T47D (cell line): ENCODE measurements at regions not wholly inside any gene's neighbourhood (a gene's known extent, or its start where the extent isn't known, plus 50 kb on each side); places are given as distances from the start of the nearest gene placed in this dataset.

Experiments used
- DNase-seq, 2 experiments: peaks; one replicate each; pipeline versions ENCODE4 v3.0.0 to v3.0.0-alpha.2; 2011 to 2012; ENCODE audit warnings: low read depth in 1 of 2, low spot score in 1 of 2
- JUND ChIP-seq: IDR thresholded peaks from 2 replicates; pipeline ENCODE4 v1.6.1; 2012; ENCODE audit warnings: low read depth
- in situ Hi-C: cut with HindIII; loops from 2 replicates; pipeline ENCODE4 v1.10.0; 2016; ENCODE audit warnings: low sequenced_read_pairs, low pct_unique_long_range_greater_than_20kb

GRCh38 chr5:25955337-25955736, 1083.0 kb downstream of the CDH9 start:
- no peak for TF ChIP-seq JUND
- no peak for DNase-seq
- in situ Hi-C loops, result no loop called here

GRCh38 chr5:25950681-25951080, 1087.7 kb downstream of the CDH9 start:
- DNase-seq, result no peak
- in situ Hi-C loops, result no loop called here
- no peak for TF ChIP-seq JUND

GRCh38 chr5:25948278-25948677, 1090.1 kb downstream of the CDH9 start:
- no peak for TF ChIP-seq JUND
- in situ Hi-C loops, result no loop called here
- DNase-seq, result no peak

GRCh38 chr5:25944786-25945185, 1093.6 kb downstream of the CDH9 start:
- TF ChIP-seq JUND, result no peak
- DNase-seq, result no peak
- in situ Hi-C loops, result no loop called here

GRCh38 chr5:25909163-25909562, 1129.2 kb downstream of the CDH9 start:
- DNase-seq, result no peak
- in situ Hi-C loops, result no loop called here
- TF ChIP-seq JUND, result no peak

- in situ Hi-C loops, result no loop called here
- DNase-seq, result no peak
- no peak for TF ChIP-seq JUND
Observed at GRCh38 chr5:25905646-25906045, 1132.7 kb downstream of the CDH9 start.

GRCh38 chr5:25892211-25892610, 1146.2 kb downstream of the CDH9 start:
- no peak for DNase-seq
- TF ChIP-seq JUND, result no peak
- in situ Hi-C loops, result no loop called here

- in situ Hi-C loops, result no loop called here
- TF ChIP-seq JUND, result no peak
Observed at GRCh38 chr5:25891691-25892090, 1146.7 kb downstream of the CDH9 start.

GRCh38 chr5:25881318-25882036, 1156.9 kb downstream of the CDH9 start:
- in situ Hi-C loops, result no loop called here
- no peak for DNase-seq
- no peak for TF ChIP-seq JUND

More at GRCh38 chr5:25891691-25892090, 1146.7 kb downstream of the CDH9 start:
- DNase-seq, result no peak

- TF ChIP-seq JUND, result no peak
- in situ Hi-C loops, result no loop called here
- no peak for DNase-seq
Observed at GRCh38 chr5:25863811-25864210, 1174.6 kb downstream of the CDH9 start.

GRCh38 chr5:25862276-25862675, 1176.1 kb downstream of the CDH9 start:
- TF ChIP-seq JUND, result no peak
- peak in 1 of 2 experiments; percentile 13 for DNase-seq
- in situ Hi-C loops, result no loop called here

GRCh38 chr5:25858019-25858418, 1180.4 kb downstream of the CDH9 start:
- peak in 1 of 2 experiments; percentile 49 for DNase-seq
- in situ Hi-C loops, result no loop called here
- no peak for TF ChIP-seq JUND

- in situ Hi-C loops, result no loop called here
- TF ChIP-seq JUND, result no peak
- DNase-seq, result no peak
Observed at GRCh38 chr5:25851301-25851700, 1187.1 kb downstream of the CDH9 start.

GRCh38 chr5:25850581-25850980, 1187.8 kb downstream of the CDH9 start:
- DNase-seq, result no peak

More at GRCh38 chr5:25850581-25850980, 1187.8 kb downstream of the CDH9 start:
- no peak for TF ChIP-seq JUND
- in situ Hi-C loops, result no loop called here
